ENCODE measurements at regions not wholly inside any gene's neighbourhood (a gene's known extent, or its start where the extent isn't known, plus 50 kb on each side); places are given as distances from the start of the nearest gene placed in this dataset.

- no peak for TF ChIP-seq POLR2A (IDR thresholded peaks at IDR 0.05; ENCODE audit: low read depth, low read length)
- FAIRE-seq (no peak), DNase-seq (ENCODE audit: insufficient read length, low spot score) (no peak)
These were observed 196.3 kb upstream of the TMTC4 start for GRCh38 chr13:100870898-100871297.

DNA sequence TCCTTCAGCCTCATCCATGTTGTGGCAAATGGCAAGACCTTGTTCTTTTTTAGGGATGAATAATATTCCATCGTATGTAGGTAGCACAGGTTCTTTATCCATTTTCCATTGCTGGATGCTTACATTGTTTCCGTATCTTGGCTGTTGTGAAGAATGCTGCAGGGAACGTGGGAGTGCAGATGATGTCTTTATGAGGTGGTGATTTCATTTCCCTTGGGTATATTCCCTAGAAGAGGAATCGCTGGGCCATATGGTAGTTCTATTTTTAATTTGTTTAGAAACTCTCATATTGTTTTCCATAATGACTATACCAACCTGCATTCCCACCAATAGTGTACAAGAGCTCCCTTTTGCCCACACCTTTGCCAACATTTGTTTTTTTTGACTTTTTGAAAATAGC, 186.3 kb upstream of the TMTC4 start:
- no peak for TF ChIP-seq POLR2A (IDR thresholded peaks at IDR 0.05; ENCODE audit: low read depth, low read length)
- DNase-seq (ENCODE audit: insufficient read length, low spot score), result no peak
- FAIRE-seq, result peak; percentile 36

GRCh38 chr13:100859861-100860260, 185.3 kb upstream of the TMTC4 start:
- DNase-seq (ENCODE audit: insufficient read length, low spot score) (no peak), FAIRE-seq (no peak)
- TF ChIP-seq POLR2A (IDR thresholded peaks at IDR 0.05; ENCODE audit: low read depth, low read length), result no peak

DNA sequence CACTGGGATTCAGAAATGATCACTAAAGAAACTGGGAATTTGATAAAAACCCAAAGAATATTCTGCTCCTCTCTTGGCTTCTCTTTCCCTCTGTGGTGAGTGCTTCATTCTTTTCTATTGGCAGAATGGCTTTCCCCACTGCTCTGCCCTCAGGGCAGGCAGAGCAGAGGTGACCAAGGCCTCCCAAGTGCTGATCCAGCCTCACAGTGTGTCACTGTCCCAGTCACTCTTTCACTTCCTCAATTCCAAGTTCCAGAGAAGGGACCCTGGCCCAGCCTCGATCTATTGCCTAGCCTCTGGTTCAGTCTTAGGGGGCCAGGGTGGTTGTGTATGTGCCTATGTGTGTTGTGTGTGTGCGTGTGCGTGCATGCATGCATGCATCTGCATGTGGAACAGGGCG, 180.6 kb upstream of the TMTC4 start:
- no peak for TF ChIP-seq POLR2A (IDR thresholded peaks at IDR 0.05; ENCODE audit: low read depth, low read length)
- no peak for FAIRE-seq
- DNase-seq (ENCODE audit: insufficient read length, low spot score), result no peak

DNA sequence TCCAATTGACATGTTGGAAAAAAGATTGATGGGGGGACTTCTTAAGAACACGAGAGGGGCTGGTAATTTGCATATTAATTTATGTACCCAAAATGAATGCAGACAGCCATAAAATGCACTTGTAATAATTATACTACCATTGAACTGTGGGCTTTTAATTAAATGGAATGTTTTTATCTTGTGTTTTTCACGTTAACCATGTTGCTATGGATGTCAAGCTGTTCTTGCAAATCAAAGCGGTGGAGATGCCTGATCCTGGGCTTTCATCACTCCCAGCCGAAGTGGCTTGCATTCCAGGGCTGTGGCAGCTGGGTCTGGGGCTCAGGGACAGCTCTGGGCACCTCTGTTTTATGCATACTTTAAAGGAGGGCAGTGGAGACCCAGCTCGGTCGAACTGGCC, 179.4 kb upstream of the TMTC4 start:
- FAIRE-seq (no peak), DNase-seq (ENCODE audit: insufficient read length, low spot score) (no peak)
- TF ChIP-seq POLR2A (IDR thresholded peaks at IDR 0.05; ENCODE audit: low read depth, low read length), result no peak

- TF ChIP-seq POLR2A (IDR thresholded peaks at IDR 0.05; ENCODE audit: low read depth, low read length), result no peak
- DNase-seq (ENCODE audit: insufficient read length, low spot score), result no peak
- no peak for FAIRE-seq
These were observed 178.8 kb upstream of the TMTC4 start for GRCh38 chr13:100853434-100853833.

DNA sequence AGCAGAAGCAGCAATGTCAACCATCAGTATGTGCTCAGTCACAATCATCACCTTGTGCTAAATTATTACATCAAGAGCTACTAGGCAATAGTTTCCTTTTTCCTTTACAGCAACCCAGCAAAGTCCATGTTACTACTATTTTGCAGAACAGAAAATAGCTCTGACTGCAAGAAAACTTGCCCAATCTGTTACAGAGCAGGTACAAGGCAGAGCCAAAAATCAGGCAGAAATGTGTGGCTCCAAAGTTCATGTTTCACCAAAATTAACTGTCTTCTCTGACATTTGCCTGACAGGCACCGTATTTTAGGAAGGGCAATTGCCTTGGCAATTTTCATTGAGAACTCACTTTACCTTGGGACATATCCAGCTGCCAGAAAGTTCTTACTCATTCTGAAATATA, 177.6 kb upstream of the TMTC4 start:
- FAIRE-seq (no peak), DNase-seq (ENCODE audit: insufficient read length, low spot score) (no peak)
- no peak for TF ChIP-seq POLR2A (IDR thresholded peaks at IDR 0.05; ENCODE audit: low read depth, low read length)

DNA sequence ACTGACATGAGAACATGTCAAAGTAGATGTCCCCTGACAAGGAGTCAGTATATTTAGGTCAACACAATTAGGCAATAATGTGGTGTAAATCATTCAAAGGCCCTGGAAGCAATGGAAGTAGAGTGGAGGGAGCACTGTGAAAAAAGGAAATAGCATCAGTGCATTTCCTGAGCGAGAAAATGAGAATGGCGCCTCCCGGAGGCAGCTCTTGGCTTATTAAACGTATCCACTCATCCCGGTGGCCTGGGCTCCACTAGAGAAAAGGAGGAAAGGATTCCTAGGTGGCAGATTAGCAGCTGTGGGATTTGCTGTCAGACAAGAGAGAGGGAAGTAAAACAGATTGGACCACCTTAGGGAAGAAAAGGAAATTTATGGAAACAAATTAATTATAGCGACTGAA, 173.7 kb upstream of the TMTC4 start:
- DNase-seq (ENCODE audit: insufficient read length, low spot score) (no peak), FAIRE-seq (no peak)

GRCh38 chr13:100845128-100845757, 170.6 kb upstream of the TMTC4 start:
- TF ChIP-seq POLR2A (IDR thresholded peaks at IDR 0.05; ENCODE audit: low read depth, low read length), result no peak
- FAIRE-seq (no peak), DNase-seq (ENCODE audit: insufficient read length, low spot score) (no peak)

More for the DNA sequence above, 173.7 kb upstream of the TMTC4 start:
- no peak for TF ChIP-seq POLR2A (IDR thresholded peaks at IDR 0.05; ENCODE audit: low read depth, low read length)

- FAIRE-seq, result no peak
- TF ChIP-seq POLR2A (IDR thresholded peaks at IDR 0.05; ENCODE audit: low read depth, low read length), result no peak
- DNase-seq (ENCODE audit: insufficient read length, low spot score), result no peak
These were observed 167.5 kb upstream of the TMTC4 start for GRCh38 chr13:100842136-100842535.

DNA sequence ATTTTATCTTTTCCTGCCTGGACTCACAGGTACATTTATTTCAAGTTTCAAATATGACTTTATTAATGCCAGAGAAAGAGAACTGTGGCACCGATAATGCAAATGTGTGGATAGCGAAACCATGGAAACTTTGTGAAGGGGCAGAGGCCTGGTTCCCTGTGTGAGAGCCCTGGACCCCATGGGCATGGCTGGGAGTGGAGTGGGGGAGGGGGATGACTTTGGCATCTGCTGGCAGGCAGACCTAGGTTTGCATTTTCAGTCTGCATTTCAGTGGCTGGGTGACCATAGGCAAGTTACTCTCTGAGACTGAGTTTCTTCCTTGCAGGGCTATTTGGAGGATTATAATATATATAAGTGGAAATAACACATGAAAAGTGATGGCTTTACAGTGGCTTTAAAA, 163.8 kb upstream of the TMTC4 start:
- no peak for DNase-seq (ENCODE audit: insufficient read length, low spot score)
- TF ChIP-seq POLR2A (IDR thresholded peaks at IDR 0.05; ENCODE audit: low read depth, low read length), result no peak
- FAIRE-seq, result no peak

GRCh38 chr13:100837631-100838030, 163.0 kb upstream of the TMTC4 start:
- peak; percentile 71 for FAIRE-seq
- TF ChIP-seq POLR2A (IDR thresholded peaks at IDR 0.05; ENCODE audit: low read depth, low read length), result no peak

DNA sequence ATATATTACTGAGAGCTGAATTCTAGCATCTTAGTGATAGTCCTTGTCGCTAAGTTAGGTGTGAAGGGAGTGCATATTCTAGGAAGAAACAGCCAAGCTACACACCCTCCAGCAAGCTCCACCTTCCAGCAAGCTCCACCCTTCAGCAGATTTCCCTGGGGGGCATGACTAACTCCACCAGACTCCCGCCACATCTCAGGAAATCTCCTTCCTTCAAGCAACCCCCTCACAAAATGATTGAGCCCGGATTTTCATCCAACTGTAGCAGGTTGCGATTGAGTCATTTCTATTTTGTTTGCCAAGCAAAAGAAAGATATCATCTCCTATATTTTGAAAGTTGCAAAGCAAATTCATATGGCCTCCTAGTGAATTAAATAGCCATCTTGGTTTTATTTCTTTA, 162.1 kb upstream of the TMTC4 start:
- TF ChIP-seq POLR2A (IDR thresholded peaks at IDR 0.05; ENCODE audit: low read depth, low read length), result no peak
- DNase-seq (ENCODE audit: insufficient read length, low spot score) (no peak), FAIRE-seq (no peak)

More at GRCh38 chr13:100837631-100838030, 163.0 kb upstream of the TMTC4 start:
- no peak for DNase-seq (ENCODE audit: insufficient read length, low spot score)

DNA sequence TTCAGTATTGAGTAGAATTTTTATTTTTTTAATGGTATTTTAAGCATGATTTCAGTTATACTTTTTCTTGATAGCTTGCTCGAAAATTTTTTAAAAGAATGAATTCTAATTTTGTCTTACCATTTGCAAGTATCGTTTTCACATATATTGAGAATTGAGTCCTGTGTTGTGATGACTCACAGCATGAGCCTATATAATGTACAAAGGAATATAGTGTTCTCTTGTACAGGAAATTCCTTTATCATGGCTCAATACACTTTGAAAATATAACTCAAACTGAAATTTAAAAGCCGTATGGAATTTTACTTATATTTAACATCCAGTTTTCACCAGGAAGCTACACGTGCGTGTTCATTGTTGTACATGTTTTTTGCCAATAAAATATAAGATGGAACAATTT, 161.1 kb upstream of the TMTC4 start:
- DNase-seq (ENCODE audit: insufficient read length, low spot score) (no peak), FAIRE-seq (no peak)
- no peak for TF ChIP-seq POLR2A (IDR thresholded peaks at IDR 0.05; ENCODE audit: low read depth, low read length)

GRCh38 chr13:100833427-100833826, 158.8 kb upstream of the TMTC4 start:
- TF ChIP-seq POLR2A (IDR thresholded peaks at IDR 0.05; ENCODE audit: low read depth, low read length), result no peak
- DNase-seq (ENCODE audit: insufficient read length, low spot score) (no peak), FAIRE-seq (no peak)

- FAIRE-seq (no peak), DNase-seq (ENCODE audit: insufficient read length, low spot score) (no peak)
- TF ChIP-seq POLR2A (IDR thresholded peaks at IDR 0.05; ENCODE audit: low read depth, low read length), result no peak
These were observed 153.6 kb upstream of the TMTC4 start for GRCh38 chr13:100828226-100828625.
